GM06990 (cell line): ENCODE measurements at regions not wholly inside any gene's neighbourhood (a gene's known extent, or its start where the extent isn't known, plus 50 kb on each side); places are given as distances from the start of the nearest gene placed in this dataset.

Experiments
- DNase-seq: peaks from one replicate; pipeline ENCODE4 v3.0.0-alpha.2; 2011; ENCODE audit not compliant: insufficient read length; ENCODE audit errors: extremely low read depth
- H3K27me3 ChIP-seq: replicated peaks from 2 replicates; pipeline ENCODE4 v1.6.0; 2011; ENCODE audit warnings: low read length; ENCODE audit not compliant: control insufficient read depth, insufficient read depth
- H3K36me3 ChIP-seq: 2 replicates; pipeline ENCODE4 v1.5.1; 2011; ENCODE audit warnings: low read length; ENCODE audit not compliant: control insufficient read depth, insufficient read depth
- H3K4me3 ChIP-seq: replicated peaks from 2 replicates; pipeline ENCODE4 v1.5.1; 2011; ENCODE audit warnings: low read depth, mild to moderate bottlenecking, control low read depth, low read length
- TF ChIP-seq, protein P1 (sequence below): IDR thresholded peaks from 2 replicates; pipeline ENCODE4 v1.5.1; 2011; ENCODE audit warnings: low read length, control low read depth, mild to moderate bottlenecking, inconsistent platforms; ENCODE audit not compliant: insufficient read depth, poor library complexity, severe bottlenecking

DNA sequence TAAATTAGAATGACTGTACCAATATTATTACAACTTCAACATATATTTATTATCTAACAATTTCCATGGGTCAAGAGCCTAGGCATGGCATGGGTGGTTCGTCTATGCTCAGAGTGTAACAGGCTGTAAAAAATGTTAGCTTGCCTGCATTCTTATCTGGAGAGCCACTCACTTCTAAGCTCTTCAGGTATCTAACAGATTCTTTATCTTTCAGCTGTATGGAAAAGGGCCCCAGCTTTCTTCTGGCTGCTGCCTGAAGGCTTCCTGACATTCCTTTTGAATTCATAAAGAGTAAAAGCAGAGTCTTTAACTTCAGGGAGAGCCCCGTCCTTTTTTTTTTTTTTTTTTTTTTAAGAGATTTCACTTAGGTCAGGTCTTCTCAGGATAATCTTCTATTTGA, 648.8 kb downstream of the NXPH1 start:
- Histone ChIP-seq H3K27me3 (no peaks in the 10 kb centered on the region), H3K36me3 (no peaks in the 10 kb centered on the region), H3K4me3 (no peak overlapping the region)
- TF ChIP-seq, protein P1, sequence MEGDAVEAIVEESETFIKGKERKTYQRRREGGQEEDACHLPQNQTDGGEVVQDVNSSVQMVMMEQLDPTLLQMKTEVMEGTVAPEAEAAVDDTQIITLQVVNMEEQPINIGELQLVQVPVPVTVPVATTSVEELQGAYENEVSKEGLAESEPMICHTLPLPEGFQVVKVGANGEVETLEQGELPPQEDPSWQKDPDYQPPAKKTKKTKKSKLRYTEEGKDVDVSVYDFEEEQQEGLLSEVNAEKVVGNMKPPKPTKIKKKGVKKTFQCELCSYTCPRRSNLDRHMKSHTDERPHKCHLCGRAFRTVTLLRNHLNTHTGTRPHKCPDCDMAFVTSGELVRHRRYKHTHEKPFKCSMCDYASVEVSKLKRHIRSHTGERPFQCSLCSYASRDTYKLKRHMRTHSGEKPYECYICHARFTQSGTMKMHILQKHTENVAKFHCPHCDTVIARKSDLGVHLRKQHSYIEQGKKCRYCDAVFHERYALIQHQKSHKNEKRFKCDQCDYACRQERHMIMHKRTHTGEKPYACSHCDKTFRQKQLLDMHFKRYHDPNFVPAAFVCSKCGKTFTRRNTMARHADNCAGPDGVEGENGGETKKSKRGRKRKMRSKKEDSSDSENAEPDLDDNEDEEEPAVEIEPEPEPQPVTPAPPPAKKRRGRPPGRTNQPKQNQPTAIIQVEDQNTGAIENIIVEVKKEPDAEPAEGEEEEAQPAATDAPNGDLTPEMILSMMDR: no peak
- no peak for DNase-seq

DNA sequence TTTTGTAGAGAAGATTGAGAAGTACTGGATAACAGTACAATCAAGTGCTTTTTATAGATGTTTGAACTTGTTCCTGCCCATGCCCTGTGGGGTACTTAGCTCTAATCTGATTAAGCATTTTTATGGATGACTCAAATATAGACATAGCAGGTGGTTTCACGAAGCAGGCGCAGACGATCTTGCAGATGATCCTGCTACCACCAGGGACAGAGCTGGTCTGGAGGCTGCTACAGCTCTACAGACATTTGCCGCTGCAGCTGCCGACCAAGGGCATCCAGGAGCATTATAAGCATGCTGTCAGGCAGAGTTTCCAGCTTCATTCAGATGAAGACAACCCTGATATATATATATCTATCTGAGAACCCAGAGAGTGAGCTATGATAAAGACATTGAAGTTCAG, 650.4 kb downstream of the NXPH1 start:
- TF ChIP-seq, protein P1: no peak
- Histone ChIP-seq H3K4me3 (no peak overlapping the region), H3K36me3 (no peaks in the 10 kb centered on the region), H3K27me3 (no peaks in the 10 kb centered on the region)
- DNase-seq: no peak

DNA sequence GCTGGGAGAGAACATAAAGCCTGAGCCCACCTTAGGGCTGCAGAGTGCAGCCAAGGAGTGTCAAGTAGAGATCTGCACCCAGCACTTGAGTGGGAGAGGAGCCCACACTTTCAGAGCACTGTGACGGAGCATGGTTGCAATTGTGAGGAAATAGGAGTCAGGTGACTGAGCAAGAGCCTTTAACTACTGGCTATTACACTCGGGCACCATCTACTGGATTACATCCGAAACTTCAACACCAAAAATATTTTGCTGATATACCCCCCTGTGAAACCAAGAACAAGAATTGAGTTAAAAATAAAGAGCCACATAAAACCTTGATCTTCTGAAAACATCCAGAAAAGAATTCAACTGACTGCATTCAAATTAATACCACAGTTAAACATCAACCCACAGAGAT, 657.9 kb downstream of the NXPH1 start:
- H3K27me3 ChIP-seq: no peaks in the 10 kb centered on the region
- no peak for DNase-seq
- no peaks in the 10 kb centered on the region for H3K36me3 ChIP-seq
- TF ChIP-seq, protein P1: peak; percentile 45
- no peak overlapping the region for H3K4me3 ChIP-seq

DNA sequence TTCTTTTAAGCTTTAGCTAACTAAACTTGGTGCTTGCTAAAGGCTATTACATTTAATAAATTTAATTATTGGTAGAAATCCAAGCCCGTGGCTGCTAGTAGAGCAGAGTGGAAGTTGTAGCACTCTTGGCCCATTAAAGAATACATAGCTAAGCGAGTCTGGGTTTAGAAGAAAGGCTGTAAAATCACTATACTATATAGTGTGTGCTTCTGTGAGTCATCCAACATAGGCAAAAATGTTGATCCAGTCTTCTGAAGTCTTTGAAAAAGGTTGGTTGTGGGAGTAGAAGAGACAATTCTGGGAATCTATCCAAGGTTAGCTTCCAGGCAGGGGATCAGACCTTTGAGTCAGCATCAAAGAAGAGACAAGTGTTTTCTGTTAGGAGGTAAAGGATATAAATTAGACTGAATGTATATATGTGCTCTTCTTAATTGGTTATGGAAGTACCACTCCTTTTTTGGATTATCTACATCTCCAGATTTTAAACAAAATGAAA, 664.2 kb downstream of the NXPH1 start:
- Histone ChIP-seq H3K27me3 (no peaks in the 10 kb centered on the region), H3K36me3 (no peaks in the 10 kb centered on the region), H3K4me3 (no peak overlapping the region)
- TF ChIP-seq, protein P1: no peak
- no peak for DNase-seq

DNA sequence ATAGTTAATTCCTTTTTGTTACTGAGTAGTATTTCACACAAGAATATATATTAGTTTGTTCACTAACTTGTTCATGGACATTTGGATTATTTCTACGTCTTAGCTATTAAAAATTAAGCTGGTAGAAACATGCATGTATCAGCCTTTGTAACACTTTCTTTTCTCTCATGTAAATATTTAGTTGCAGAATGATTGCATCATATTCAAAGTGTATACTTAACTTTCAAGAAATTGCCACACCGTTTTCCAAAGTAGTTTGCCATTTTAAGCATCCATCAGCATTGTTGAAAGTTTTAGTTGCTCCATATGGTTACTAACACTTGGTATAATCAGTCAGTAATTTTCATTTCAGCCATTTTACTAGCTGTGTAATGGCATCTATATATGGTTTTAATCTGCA, 666.9 kb downstream of the NXPH1 start:
- no peaks in the 10 kb centered on the region for H3K36me3 ChIP-seq
- H3K4me3 ChIP-seq: no peak overlapping the region
- no peaks in the 10 kb centered on the region for H3K27me3 ChIP-seq
- TF ChIP-seq, protein P1: no peak
- DNase-seq: no peak

DNA sequence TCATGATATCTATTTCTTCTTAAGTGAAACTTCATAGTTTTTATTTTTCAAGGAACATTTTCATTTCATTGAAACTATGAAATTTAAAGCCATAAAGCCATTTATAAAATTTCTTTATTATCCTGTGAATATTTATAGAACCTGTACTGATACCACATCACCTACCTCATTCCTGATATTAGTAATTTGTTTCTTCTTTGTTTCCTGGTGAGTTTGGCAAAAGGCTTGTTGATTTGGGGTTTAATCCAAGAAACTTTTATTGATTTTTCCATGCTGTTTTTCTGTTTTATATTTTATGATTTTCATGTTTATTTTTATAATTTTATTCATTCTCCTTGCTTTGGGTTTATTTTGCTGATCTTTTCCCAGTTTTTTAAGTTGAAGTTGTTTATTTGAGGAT, 669.4 kb downstream of the NXPH1 start:
- Histone ChIP-seq H3K27me3 (no peaks in the 10 kb centered on the region), H3K4me3 (no peak overlapping the region), H3K36me3 (no peaks in the 10 kb centered on the region)
- DNase-seq: no peak
- TF ChIP-seq, protein P1: no peak
